H1 (cell line): ENCODE measurements at regions not wholly inside any gene's neighbourhood (a gene's known extent, or its start where the extent isn't known, plus 50 kb on each side); places are given as distances from the start of the nearest gene placed in this dataset.

ENCODE experiments used
- CTCF ChIA-PET: fragments of 300-600 bp; sonication (Branson Sonifier 250); formaldehyde crosslinking; loops from one replicate; lab custom pipeline; 2021; ENCODE audit not compliant: partially characterized antibody; lab: Charles Lee
- POLR2A ChIA-PET: fragments of 300-600 bp; sonication (Branson Sonifier 250); formaldehyde crosslinking; loops from one replicate; lab custom pipeline; 2021; ENCODE audit warnings: inconsistent platforms; ENCODE audit not compliant: partially characterized antibody; lab: Charles Lee
- DNase-seq, 2 experiments: peaks; one replicate each; pipeline versions ENCODE4 v3.0.0 to v3.0.0-alpha.2; 2010 to 2022; ENCODE audit warnings: low spot score in 2 of 2, low read depth in 1 of 2, mixed read lengths in 1 of 2
- FAIRE-seq: peaks from 2 replicates; lab custom pipeline; 2011; peaks lifted over from hg19 to GRCh38; lab: Jason Lieb, UNC
- H2AFZ ChIP-seq: 2 replicates; pipeline ENCODE4 v1.8.1; 2012; ENCODE audit warnings: low read length, inconsistent platforms
- H2AK5ac ChIP-seq: 2 replicates; pipeline ENCODE4 v1.6.1; 2013; ENCODE audit warnings: low read depth, low read length
- H2BK120ac ChIP-seq: replicated peaks from 2 replicates; pipeline ENCODE3; 2013; ENCODE audit warnings: low read depth, low read length, inconsistent platforms
- H2BK12ac ChIP-seq: 2 replicates; pipeline ENCODE4 v1.6.1; 2013; ENCODE audit warnings: low read depth, low read length
- H2BK15ac ChIP-seq: 2 replicates; pipeline ENCODE4 v1.6.1; 2013; ENCODE audit warnings: low read length
- H2BK20ac ChIP-seq: 2 replicates; pipeline ENCODE4 v1.6.1; 2013; ENCODE audit warnings: low read length
- H2BK5ac ChIP-seq: 2 replicates; pipeline ENCODE4 v1.6.1; 2013; ENCODE audit warnings: low read depth, low read length
- H3K14ac ChIP-seq: 2 replicates; pipeline ENCODE4 v1.6.1; 2013; ENCODE audit warnings: inconsistent platforms; ENCODE audit not compliant: insufficient read length
- H3K18ac ChIP-seq: 2 replicates; pipeline ENCODE4 v1.6.1; 2013; ENCODE audit warnings: low read length; ENCODE audit errors: extremely low read depth
- H3K23ac ChIP-seq: 2 replicates; pipeline ENCODE4 v1.6.1; 2013; ENCODE audit warnings: inconsistent platforms; ENCODE audit not compliant: insufficient read length
- H3K23me2 ChIP-seq: 2 replicates; pipeline ENCODE4 v1.6.1; 2013; ENCODE audit warnings: low read depth, low read length
- H3K27ac ChIP-seq: 2 replicates; pipeline ENCODE4 v1.6.1; 2011; ENCODE audit warnings: low read depth, low read length, inconsistent platforms
- H3K27me3 ChIP-seq, 4 experiments: replicated peaks in 1 of 4; 1 replicate in 1 of 4; 2 replicates in 3 of 4; pipeline versions ENCODE4 v1.6.1 to v1.8.1; 2011 to 2013; ENCODE audit warnings: low read length in 3 of 4, mild to moderate bottlenecking in 3 of 4, inconsistent platforms in 2 of 4, mixed read lengths in 2 of 4, moderate library complexity in 1 of 4; ENCODE audit not compliant: control insufficient read depth in 3 of 4, insufficient read depth in 3 of 4; ENCODE audit errors: extremely low read depth in 1 of 4
- H3K36me3 ChIP-seq, 4 experiments: 2 replicates each; pipeline versions ENCODE4 v1.6.1 to v1.8.1; 2011 to 2013; ENCODE audit warnings: mild to moderate bottlenecking in 4 of 4, low read length in 3 of 4, moderate library complexity in 2 of 4, control low read depth in 1 of 4, inconsistent platforms in 1 of 4; ENCODE audit not compliant: insufficient read depth in 4 of 4, control insufficient read depth in 2 of 4
- H3K4ac ChIP-seq: replicated peaks from 2 replicates; pipeline ENCODE3; 2013; ENCODE audit warnings: low read length, low read depth, mixed read lengths, inconsistent platforms; ENCODE audit not compliant: insufficient read length
- H3K4me1 ChIP-seq, 4 experiments: replicated peaks in 1 of 4; 1 replicate in 1 of 4; 2 replicates in 3 of 4; pipeline versions ENCODE4 v1.6.1 to v1.8.1; 2011 to 2013; ENCODE audit warnings: low read length in 3 of 4, inconsistent platforms in 2 of 4, mixed read lengths in 1 of 4; ENCODE audit not compliant: insufficient read depth in 4 of 4, control insufficient read depth in 3 of 4
- H3K4me2 ChIP-seq, 2 experiments: 2 replicates each; pipeline versions ENCODE4 v1.6.1 to v1.8.1; 2011 to 2013; ENCODE audit warnings: low read depth in 2 of 2, low read length in 2 of 2, control low read depth in 1 of 2, inconsistent platforms in 1 of 2, mild to moderate bottlenecking in 1 of 2; ENCODE audit not compliant: insufficient read depth in 1 of 2
- H3K4me3 ChIP-seq, 4 experiments: fragments of 200-600, 300-600 bp in 1 of 4; sonication (generic), shearing (Covaris generic), sonication (Bioruptor Twin) in 1 of 4; 2 replicates each; pipeline versions ENCODE4 v1.5.1 to v1.8.1; 2011 to 2016; ENCODE audit warnings: low read length in 4 of 4, low read depth in 3 of 4, control low read depth in 2 of 4, inconsistent platforms in 2 of 4, mild to moderate bottlenecking in 2 of 4, mixed read lengths in 1 of 4, moderate library complexity in 1 of 4; ENCODE audit not compliant: insufficient read depth in 2 of 4; ENCODE audit errors: extremely low read depth in 1 of 4
- H3K56ac ChIP-seq: replicated peaks from 2 replicates; pipeline ENCODE3; 2013; ENCODE audit warnings: low read depth, mild to moderate bottlenecking, mixed read lengths, low read length, inconsistent platforms; ENCODE audit not compliant: insufficient read length
- H3K79me1 ChIP-seq: 2 replicates; pipeline ENCODE4 v1.6.1; 2013; ENCODE audit warnings: low read depth, low read length, control low read depth
- H3K79me2 ChIP-seq, 2 experiments: 2 replicates each; pipeline versions ENCODE4 v1.6.1 to v1.8.1; 2012 to 2013; ENCODE audit warnings: low read length in 2 of 2, mild to moderate bottlenecking in 2 of 2, inconsistent platforms in 1 of 2; ENCODE audit not compliant: insufficient read depth in 2 of 2, control insufficient read depth in 1 of 2
- H3K9ac ChIP-seq, 4 experiments: replicated peaks in 1 of 4; 1 replicate in 1 of 4; 2 replicates in 3 of 4; pipeline versions ENCODE4 v1.6.1 to v1.8.1; 2011 to 2013; ENCODE audit warnings: low read depth in 3 of 4, low read length in 3 of 4, control low read depth in 2 of 4, mild to moderate bottlenecking in 2 of 4, moderate library complexity in 2 of 4, inconsistent platforms in 1 of 4; ENCODE audit errors: extremely low read depth in 1 of 4
- H3K9me3 ChIP-seq, 2 experiments: 2 replicates each; pipeline versions ENCODE4 v1.6.1 to v1.8.1; 2012 to 2013; ENCODE audit warnings: mild to moderate bottlenecking in 2 of 2, moderate library complexity in 2 of 2, control low read depth in 1 of 2, inconsistent platforms in 1 of 2, low read depth in 1 of 2, low read length in 1 of 2, mixed read lengths in 1 of 2; ENCODE audit not compliant: insufficient read depth in 2 of 2
- H4K20me1 ChIP-seq, 2 experiments: replicated peaks in 1 of 2; 2 replicates each; pipeline versions ENCODE3 to v1.8.1; 2011 to 2013; ENCODE audit warnings: inconsistent platforms in 2 of 2, low read length in 2 of 2, mild to moderate bottlenecking in 1 of 2; ENCODE audit not compliant: insufficient read depth in 2 of 2, control insufficient read depth in 1 of 2
- H4K5ac ChIP-seq: 2 replicates; pipeline ENCODE4 v1.6.1; 2013; ENCODE audit warnings: low read length, low read depth, mixed read lengths, inconsistent platforms; ENCODE audit not compliant: insufficient read length
- H4K8ac ChIP-seq: 2 replicates; pipeline ENCODE4 v1.8.0; 2013; ENCODE audit warnings: mild to moderate bottlenecking, moderate library complexity, low read length, inconsistent platforms; ENCODE audit not compliant: insufficient read depth; ENCODE audit errors: extremely low read depth
- H4K91ac ChIP-seq: replicated peaks from 2 replicates; pipeline ENCODE3; 2013; ENCODE audit warnings: low read length, mixed read lengths, inconsistent platforms; ENCODE audit not compliant: insufficient read length
- ATF2 ChIP-seq: IDR thresholded peaks from 2 replicates; pipeline ENCODE4 v1.6.1; 2012; ENCODE audit warnings: low read length, inconsistent platforms
- CBX8 ChIP-seq: fragments of 300-800, 300-1000 bp; sonication (generic); IDR thresholded peaks from 2 replicates; pipeline ENCODE4 v1.7.1; 2016; ENCODE audit warnings: low read depth, low read length, borderline replicate concordance
- CHD2 ChIP-seq: IDR thresholded peaks from 2 replicates; pipeline ENCODE4 v1.6.1; 2012; ENCODE audit warnings: low read length, improper control_type of control experiment
- EZH2 ChIP-seq: fragments of 200-600 bp; sonication (generic); IDR thresholded peaks from 2 replicates; pipeline ENCODE4 v1.7.1; 2012; ENCODE audit warnings: low read depth, mild to moderate bottlenecking, moderate library complexity, low read length, inconsistent platforms; ENCODE audit not compliant: severe bottlenecking
- FOSL1 ChIP-seq: IDR thresholded peaks from 2 replicates; pipeline ENCODE4 v1.6.1; 2011; ENCODE audit warnings: mild to moderate bottlenecking, low read depth, low read length, moderate library complexity; ENCODE audit not compliant: insufficient read depth
- KDM1A ChIP-seq: fragments of 200-600, 300-600 bp; sonication (generic); IDR thresholded peaks from 2 replicates; pipeline ENCODE4 v1.7.1; 2016; ENCODE audit warnings: mild to moderate bottlenecking, low read length, borderline replicate concordance
- POLR2AphosphoS5 ChIP-seq: IDR thresholded peaks from 2 replicates; pipeline ENCODE4 v1.6.1; 2011; ENCODE audit warnings: low read depth, low read length
- RBBP5 ChIP-seq: IDR thresholded peaks from 2 replicates; pipeline ENCODE4 v1.7.1; 2012; ENCODE audit warnings: low read depth, mild to moderate bottlenecking, inconsistent platforms, low read length, moderate library complexity, borderline replicate concordance
- SIX5 ChIP-seq: IDR thresholded peaks from 2 replicates; pipeline ENCODE4 v1.6.1; 2011; ENCODE audit warnings: mild to moderate bottlenecking, low read depth, low read length
- SP2 ChIP-seq: IDR thresholded peaks from 2 replicates; pipeline ENCODE4 v1.6.1; 2012; ENCODE audit warnings: mild to moderate bottlenecking, low read length, inconsistent platforms
- SP4 ChIP-seq: IDR thresholded peaks from 2 replicates; pipeline ENCODE4 v1.6.1; 2012; ENCODE audit warnings: low read length, inconsistent platforms
- WGBS, 2 experiments: shearing (Covaris generic) in 1 of 2; methylation state at CpG; one replicate each; pipeline versions ENCODE4 v1.1.6 to v1.1.7; 2013 to 2015; ENCODE audit warnings: low lambda C conversion rate in 2 of 2, mixed read lengths in 2 of 2, inconsistent platforms in 1 of 2, low coverage in 1 of 2, missing lambda C conversion rate in 1 of 2; ENCODE audit not compliant: insufficient replicate concordance in 2 of 2, insufficient coverage in 1 of 2, insufficient read length in 1 of 2; ENCODE audit errors: extremely low coverage in 1 of 2, missing lambda C conversion rate in 1 of 2; 5-methylcytosine and 5-hydroxymethylcytosine counted together
- TF ChIP-seq, protein P1 (sequence below): IDR thresholded peaks from 2 replicates; pipeline ENCODE4 v1.6.1; 2012; ENCODE audit warnings: inconsistent platforms

GRCh38 chr9:13958672-13959071, 355.3 kb downstream of the NFIB start:
- Histone ChIP-seq H4K5ac (no peak overlapping the region), H2BK20ac (no peak overlapping the region), H3K56ac (no peak overlapping the region), H2BK15ac (no peak overlapping the region), H3K14ac (no peak overlapping the region), H2BK12ac (no peak overlapping the region), H3K27ac (no peak overlapping the region), H3K9ac (no peak overlapping the region), H3K4me3 (no peak overlapping the region), H2BK5ac (no peak overlapping the region), H4K20me1 (no peaks in the 10 kb centered on the region), H3K79me1 (no peaks in the 10 kb centered on the region), H3K23me2 (no peaks in the 10 kb centered on the region), H3K27me3 (no peaks in the 10 kb centered on the region; a peak in 1 of 7 replicates), H4K8ac (no peak overlapping the region), H2BK120ac (no peak overlapping the region), H3K23ac (no peak overlapping the region), H3K4ac (no peak overlapping the region), H3K4me2 (no peak overlapping the region), H4K91ac (no peak overlapping the region), H3K36me3 (no peaks in the 10 kb centered on the region), H2AFZ (no peak overlapping the region), H2AK5ac (no peak overlapping the region), H3K9me3 (no peaks in the 10 kb centered on the region), H3K18ac (no peak overlapping the region), H3K79me2 (no peaks in the 10 kb centered on the region), H3K4me1 (peaks cover 0 to 12% (median under 1%) of the 10 kb centered on the region in 4 experiments; a peak in 6 of 7 replicates)
- no peak for FAIRE-seq
- 100% methylated on average over 1 of the region's 1 CpG; no CpG with 5 or more reads in 1 of the 2 experiments for WGBS, 2 experiments
- no peak for DNase-seq
- POLR2A ChIA-PET = no interaction called here
- CTCF ChIA-PET = no interaction called here
- TF ChIP-seq EZH2 = no peak
- TF ChIP-seq SP4 = no peak
- no peak for TF ChIP-seq POLR2AphosphoS5
- TF ChIP-seq KDM1A = no peak
- no peak for TF ChIP-seq SP2
- no peak for TF ChIP-seq CBX8
- no peak for TF ChIP-seq SIX5
- no peak for TF ChIP-seq CHD2
- TF ChIP-seq, protein P1, sequence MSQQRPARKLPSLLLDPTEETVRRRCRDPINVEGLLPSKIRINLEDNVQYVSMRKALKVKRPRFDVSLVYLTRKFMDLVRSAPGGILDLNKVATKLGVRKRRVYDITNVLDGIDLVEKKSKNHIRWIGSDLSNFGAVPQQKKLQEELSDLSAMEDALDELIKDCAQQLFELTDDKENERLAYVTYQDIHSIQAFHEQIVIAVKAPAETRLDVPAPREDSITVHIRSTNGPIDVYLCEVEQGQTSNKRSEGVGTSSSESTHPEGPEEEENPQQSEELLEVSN = no peak
- no peak for TF ChIP-seq ATF2
- TF ChIP-seq RBBP5 = no peak
- TF ChIP-seq FOSL1 = no peak
